GM19035 (cell line): ENCODE measurements at regions not wholly inside any gene's neighbourhood (a gene's known extent, or its start where the extent isn't known, plus 50 kb on each side); places are given as distances from the start of the nearest gene placed in this dataset.

Source experiments
- ATAC-seq: cut with Tn5 transposase; IDR thresholded peaks from one replicate; pipeline ENCODE4 v1.9.1; 2021; ENCODE audit not compliant: unreplicated experiment

GRCh38 chr1:221414772-221415539 is 326.9 kb downstream of the DUSP10 start:
- no peak for ATAC-seq

- no peak for ATAC-seq
Measured at GRCh38 chr1:221415651-221416050, 326.2 kb downstream of the DUSP10 start.

- no peak for ATAC-seq
Measured at GRCh38 chr1:221416142-221416541, 325.7 kb downstream of the DUSP10 start.

GRCh38 chr1:221416723-221417122 is 325.2 kb downstream of the DUSP10 start:
- ATAC-seq: no peak

GRCh38 chr1:221418346-221418745 is 323.5 kb downstream of the DUSP10 start:
- no peak for ATAC-seq

- no peak for ATAC-seq
Measured at GRCh38 chr1:221419513-221420095, 322.3 kb downstream of the DUSP10 start.

GRCh38 chr1:221429264-221429663 is 312.6 kb downstream of the DUSP10 start:
- no peak for ATAC-seq

GRCh38 chr1:221430152-221430960 is 311.5 kb downstream of the DUSP10 start:
- ATAC-seq: no peak

GRCh38 chr1:221431068-221431651 is 310.7 kb downstream of the DUSP10 start:
- no peak for ATAC-seq

- no peak for ATAC-seq
Measured at GRCh38 chr1:221431961-221432360, 309.9 kb downstream of the DUSP10 start.

- ATAC-seq: peak; percentile 64
Measured at GRCh38 chr1:221435504-221435904, 306.4 kb downstream of the DUSP10 start.

- no peak for ATAC-seq
Measured at GRCh38 chr1:221437171-221437570, 304.7 kb downstream of the DUSP10 start.

- ATAC-seq: no peak
Measured at GRCh38 chr1:221437926-221438325, 304.0 kb downstream of the DUSP10 start.

GRCh38 chr1:221439008-221439746 is 302.7 kb downstream of the DUSP10 start:
- ATAC-seq: peak; percentile 81

GRCh38 chr1:221439747-221440501 is 302.0 kb downstream of the DUSP10 start:
- no peak for ATAC-seq

GRCh38 chr1:221440658-221441057 is 301.2 kb downstream of the DUSP10 start:
- no peak for ATAC-seq

- no peak for ATAC-seq
Measured at GRCh38 chr1:221442056-221442455, 299.8 kb downstream of the DUSP10 start.

GRCh38 chr1:221444346-221444745 is 297.5 kb downstream of the DUSP10 start:
- ATAC-seq: no peak

- ATAC-seq: no peak
Measured at GRCh38 chr1:221448585-221449175, 293.2 kb downstream of the DUSP10 start.

- ATAC-seq: no peak
Measured at GRCh38 chr1:221449194-221449593, 292.7 kb downstream of the DUSP10 start.
